Activated T-helper 17 cell treated with anti-CD3 and anti-CD28 coated beads, Interleukin-2, amount 50 U/mL, for 72 hours (primary cell): ENCODE measurements at regions not wholly inside any gene's neighbourhood (a gene's known extent, or its start where the extent isn't known, plus 50 kb on each side); places are given as distances from the start of the nearest gene placed in this dataset.
"Not testable (repeated sequence)": the region's sequence is repeated elsewhere in the genome, so short reads cannot be mapped to it uniquely, and the experiment has no call there.

Experiments used
- ATAC-seq: fragments of 150-1000 bp; cut with Tn5 transposase; replicated peaks from 2 replicates; pipeline ENCODE4 v1.10.0; 2021; ENCODE audit warnings: mild to moderate bottlenecking, moderate library complexity
- H3K27ac Mint-ChIP-seq: one replicate; pipeline ENCODE4 v1.8.0; 2022; ENCODE audit warnings: mixed read lengths
- H3K27me3 Mint-ChIP-seq: one replicate; pipeline ENCODE4 v1.8.0; 2022; ENCODE audit warnings: mixed read lengths
- H3K36me3 Mint-ChIP-seq: one replicate; pipeline ENCODE4 v1.8.0; 2022; ENCODE audit warnings: low read depth, mild to moderate bottlenecking, mixed read lengths
- H3K4me1 Mint-ChIP-seq: one replicate; pipeline ENCODE4 v1.8.0; 2022; ENCODE audit warnings: mixed read lengths
- H3K4me3 Mint-ChIP-seq: one replicate; pipeline ENCODE4 v1.8.0; 2022; ENCODE audit warnings: mild to moderate bottlenecking, mixed read lengths
- H3K9me3 Mint-ChIP-seq: one replicate; pipeline ENCODE4 v1.8.0; 2022; ENCODE audit warnings: mixed read lengths

DNA sequence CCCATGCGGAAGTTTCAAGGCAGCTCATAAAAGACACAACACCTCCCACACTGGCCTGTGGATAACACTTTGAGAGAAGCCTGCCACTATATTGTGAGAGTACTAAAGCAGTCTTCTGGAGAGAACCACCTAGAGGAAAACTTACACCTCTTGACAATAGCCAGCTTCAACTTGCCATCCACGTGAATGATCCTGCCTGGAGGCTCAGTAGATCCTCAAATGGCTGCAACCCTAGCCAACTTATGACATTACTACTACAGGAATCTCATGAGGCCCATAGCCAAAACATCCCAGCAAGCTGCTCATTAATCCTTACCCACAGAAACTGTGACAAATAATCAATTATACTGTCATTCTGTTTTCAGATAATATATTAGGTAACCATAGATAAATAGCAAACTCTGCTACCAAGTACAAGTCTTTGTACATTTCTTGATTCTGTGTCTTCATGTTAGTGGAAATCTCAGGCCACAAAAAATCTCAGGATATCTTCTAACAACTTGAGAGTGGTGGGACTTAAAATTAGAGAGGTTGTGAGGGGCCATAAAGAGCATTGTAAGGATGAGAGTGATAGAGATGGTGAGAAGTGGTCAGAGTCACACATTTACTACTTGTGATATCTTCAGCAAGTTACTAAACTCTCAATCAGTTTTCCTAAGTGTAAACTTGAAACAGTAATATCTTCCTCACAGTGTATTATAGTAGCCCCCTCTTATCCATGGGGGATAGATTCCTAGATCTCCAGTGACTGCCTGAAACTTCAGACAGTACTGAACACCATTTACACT, 368.0 kb downstream of the C12orf50 start:
- H3K36me3 Mint-ChIP-seq = no peaks in the 10 kb centered on the region
- H3K27ac Mint-ChIP-seq = no peak overlapping the region
- H3K4me3 Mint-ChIP-seq = peak overlapping the region; percentile 46
- no peaks in the 10 kb centered on the region for H3K9me3 Mint-ChIP-seq
- H3K27me3 Mint-ChIP-seq = no peaks in the 10 kb centered on the region
- ATAC-seq = no peak
- no peaks in the 10 kb centered on the region for H3K4me1 Mint-ChIP-seq

- no peak for ATAC-seq
- no peaks in the 10 kb centered on the region for H3K4me1 Mint-ChIP-seq
- H3K4me3 Mint-ChIP-seq = no peak overlapping the region
- H3K9me3 Mint-ChIP-seq = no peaks in the 10 kb centered on the region
- no peak overlapping the region for H3K27ac Mint-ChIP-seq
- H3K36me3 Mint-ChIP-seq = no peaks in the 10 kb centered on the region
- H3K27me3 Mint-ChIP-seq = no peaks in the 10 kb centered on the region
These were observed 368.9 kb downstream of the C12orf50 start for GRCh38 chr12:87660291-87660690.

DNA sequence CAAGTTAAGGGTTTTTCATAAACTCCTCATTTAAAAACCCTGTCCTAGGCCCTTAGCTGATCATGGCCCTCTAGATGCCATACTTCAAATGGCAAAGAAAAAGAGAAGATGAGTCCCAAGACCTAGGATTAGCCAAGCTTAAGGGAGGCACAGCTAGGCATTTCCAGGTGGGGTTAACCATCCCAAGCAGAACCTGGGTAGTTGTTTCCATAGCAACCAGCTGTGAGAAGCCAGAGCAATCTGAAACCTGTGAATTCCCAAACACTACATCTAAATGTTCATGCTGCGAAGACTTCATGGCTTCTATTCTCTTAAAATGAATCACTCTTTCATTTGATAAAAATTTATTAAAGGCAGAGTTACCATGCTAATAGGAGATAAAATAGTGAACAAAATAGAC, 372.9 kb downstream of the C12orf50 start:
- H3K27me3 Mint-ChIP-seq = no peaks in the 10 kb centered on the region
- no peak overlapping the region for H3K4me3 Mint-ChIP-seq
- ATAC-seq = no peak
- no peaks in the 10 kb centered on the region for H3K36me3 Mint-ChIP-seq
- H3K27ac Mint-ChIP-seq = no peak overlapping the region
- no peaks in the 10 kb centered on the region for H3K9me3 Mint-ChIP-seq
- H3K4me1 Mint-ChIP-seq = no peaks in the 10 kb centered on the region

DNA sequence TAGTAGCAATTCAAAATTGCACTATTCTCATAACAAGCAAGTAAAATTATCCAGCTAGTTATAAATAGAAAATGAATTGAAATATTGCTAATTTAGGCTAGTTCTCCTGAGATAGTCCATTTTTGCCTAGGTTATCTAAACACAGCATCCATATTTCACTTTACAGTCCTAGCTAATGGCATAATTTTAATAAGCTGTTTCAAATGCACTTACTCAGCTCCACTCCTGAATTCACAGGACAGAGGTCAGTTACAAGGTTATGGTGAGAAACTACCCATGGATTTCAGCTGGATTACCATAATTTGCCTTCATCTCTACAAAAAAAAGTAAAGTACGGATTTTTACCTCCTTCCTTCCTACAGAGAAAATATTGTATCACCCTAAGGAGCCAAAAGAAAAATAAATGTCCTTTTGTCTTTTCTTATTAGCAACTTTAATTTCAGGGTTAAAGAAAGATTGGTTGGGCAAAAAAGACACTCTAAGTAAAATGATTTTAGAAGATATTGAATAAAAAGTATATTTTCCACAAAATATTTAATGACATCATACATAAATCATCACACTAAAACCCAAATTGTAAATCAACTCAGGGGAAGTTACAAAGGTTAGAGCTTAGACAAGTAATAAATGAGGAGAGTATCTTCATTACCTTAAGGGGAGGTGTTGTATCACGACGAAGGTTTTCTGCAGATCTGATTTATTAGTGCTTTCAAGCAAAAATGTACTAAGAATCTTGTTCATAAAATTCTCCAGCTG, 377.4 kb downstream of the C12orf50 start:
- H3K27me3 Mint-ChIP-seq = no peaks in the 10 kb centered on the region
- H3K4me3 Mint-ChIP-seq = no peak overlapping the region
- H3K9me3 Mint-ChIP-seq = no peaks in the 10 kb centered on the region

DNA sequence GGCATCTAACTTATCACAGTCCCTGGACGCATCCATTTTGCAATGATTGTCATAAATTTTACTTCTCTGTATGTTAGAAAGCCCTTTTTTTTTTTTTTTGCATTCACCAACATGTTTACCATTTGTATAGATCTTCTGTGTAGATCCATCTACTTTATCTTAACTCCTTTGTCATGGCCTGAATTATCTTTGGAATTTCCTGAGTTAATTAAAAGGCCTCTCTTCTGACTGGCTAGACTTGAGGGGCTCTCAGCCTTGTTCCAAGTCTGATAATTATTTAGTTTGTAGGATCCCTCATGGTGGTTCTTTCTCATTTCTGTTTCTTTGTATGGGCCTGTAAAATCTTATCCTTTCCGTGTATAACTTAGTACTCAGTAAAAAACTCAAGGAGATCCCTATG, 387.0 kb downstream of the C12orf50 start:
- Mint-ChIP-seq H3K4me1 (no peaks in the 10 kb centered on the region), H3K9me3 (peaks cover 4% of the 10 kb centered on the region), H3K36me3 (no peaks in the 10 kb centered on the region), H3K27ac (no peak overlapping the region), H3K27me3 (no peaks in the 10 kb centered on the region), H3K4me3 (no peak overlapping the region)
- ATAC-seq = no peak

More for the DNA sequence above, 377.4 kb downstream of the C12orf50 start:
- no peaks in the 10 kb centered on the region for H3K4me1 Mint-ChIP-seq
- no peak for ATAC-seq
- H3K27ac Mint-ChIP-seq = no peak overlapping the region
- no peaks in the 10 kb centered on the region for H3K36me3 Mint-ChIP-seq

GRCh38 chr12:87618199-87618598, 411.0 kb downstream of the C12orf50 start:
- Mint-ChIP-seq H3K27me3 (no peaks in the 10 kb centered on the region), H3K36me3 (no peaks in the 10 kb centered on the region), H3K4me3 (no peak overlapping the region), H3K9me3 (peaks cover 4% of the 10 kb centered on the region), H3K4me1 (no peaks in the 10 kb centered on the region), H3K27ac (no peak overlapping the region)
- ATAC-seq = no peak

DNA sequence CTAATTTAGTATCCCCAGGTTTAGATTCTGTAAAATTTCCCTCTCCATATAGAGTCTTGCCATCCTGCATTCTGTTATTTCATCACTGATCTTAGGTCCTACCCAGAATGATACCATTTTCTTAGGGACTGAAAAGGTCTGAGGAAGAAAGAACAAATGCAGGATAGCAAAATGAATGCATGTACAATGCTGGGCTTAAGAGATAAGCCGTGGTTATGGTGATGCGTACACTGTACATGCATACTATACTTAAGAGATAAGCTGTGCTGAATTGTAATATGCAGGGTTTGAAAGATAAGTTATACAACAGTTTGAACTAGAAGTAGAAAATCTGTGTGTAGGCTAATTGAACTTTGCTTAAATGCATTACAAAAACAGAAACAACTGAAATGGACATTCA, 416.2 kb downstream of the C12orf50 start:
- Mint-ChIP-seq H3K9me3 (peaks cover 5% of the 10 kb centered on the region), H3K27me3 (no peaks in the 10 kb centered on the region), H3K4me1 (no peaks in the 10 kb centered on the region), H3K36me3 (no peaks in the 10 kb centered on the region), H3K4me3 (no peak overlapping the region), H3K27ac (no peak overlapping the region)
- ATAC-seq = no peak

DNA sequence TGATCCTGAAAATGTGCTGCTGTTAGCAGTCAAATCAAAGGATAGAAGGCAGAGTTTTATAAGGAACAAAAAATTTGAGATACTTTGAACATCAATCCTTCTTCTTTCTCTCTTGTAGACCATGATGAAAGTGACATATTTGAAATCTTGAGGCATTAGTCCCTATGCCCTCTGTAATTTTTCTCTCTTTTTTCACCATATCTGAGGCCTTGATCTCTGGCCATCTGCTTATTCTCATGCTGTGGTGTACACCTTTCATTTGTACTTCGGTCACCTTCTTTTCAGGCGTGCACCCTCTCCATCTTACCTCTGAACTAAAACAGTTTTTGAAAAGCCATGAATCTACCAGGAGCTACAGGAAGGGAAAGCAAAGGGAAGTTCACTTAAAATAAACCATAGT, 420.9 kb downstream of the C12orf50 start:
- no peaks in the 10 kb centered on the region for H3K4me1 Mint-ChIP-seq
- no peaks in the 10 kb centered on the region for H3K27me3 Mint-ChIP-seq
- no peak overlapping the region for H3K4me3 Mint-ChIP-seq
- H3K36me3 Mint-ChIP-seq = no peaks in the 10 kb centered on the region
- H3K9me3 Mint-ChIP-seq = peaks cover 8% of the 10 kb centered on the region
- ATAC-seq = no peak
- no peak overlapping the region for H3K27ac Mint-ChIP-seq

- H3K9me3 Mint-ChIP-seq = peaks cover 3% of the 10 kb centered on the region
- ATAC-seq = no peak
These were observed 425.5 kb downstream of the C12orf50 start for GRCh38 chr12:87603727-87604126.

DNA sequence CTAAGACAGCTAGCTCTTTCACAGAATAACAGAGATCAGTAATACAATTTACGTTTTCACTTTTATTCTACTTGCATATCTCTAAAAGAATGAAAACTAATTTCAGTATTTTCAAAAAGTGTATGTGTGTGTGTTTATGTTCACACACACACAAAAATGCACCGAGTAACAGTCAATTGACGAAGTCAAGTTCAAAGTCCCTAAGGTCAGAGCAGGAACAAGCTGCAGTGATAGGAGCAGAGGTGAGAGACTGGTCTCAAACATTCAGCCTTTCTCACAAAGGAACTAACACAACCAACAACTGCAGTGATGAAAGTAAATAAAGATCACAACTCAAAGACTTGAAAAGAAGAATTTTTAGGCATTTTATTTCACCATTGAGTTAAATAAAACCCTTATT, 429.7 kb downstream of the C12orf50 start:
- no peak overlapping the region for H3K27ac Mint-ChIP-seq
- ATAC-seq = no peak
- no peaks in the 10 kb centered on the region for H3K27me3 Mint-ChIP-seq
- peaks cover 1% of the 10 kb centered on the region for H3K9me3 Mint-ChIP-seq
- no peaks in the 10 kb centered on the region for H3K36me3 Mint-ChIP-seq
- H3K4me3 Mint-ChIP-seq = no peak overlapping the region
- H3K4me1 Mint-ChIP-seq = no peaks in the 10 kb centered on the region

More at GRCh38 chr12:87603727-87604126, 425.5 kb downstream of the C12orf50 start:
- Mint-ChIP-seq H3K27ac (no peak overlapping the region), H3K4me1 (no peaks in the 10 kb centered on the region), H3K27me3 (no peaks in the 10 kb centered on the region), H3K4me3 (no peak overlapping the region), H3K36me3 (no peaks in the 10 kb centered on the region)

GRCh38 chr12:87597114-87597513, 432.1 kb downstream of the C12orf50 start:
- Mint-ChIP-seq H3K9me3 (no peaks in the 10 kb centered on the region), H3K4me3 (no peak overlapping the region), H3K36me3 (no peaks in the 10 kb centered on the region), H3K27ac (no peak overlapping the region), H3K27me3 (no peaks in the 10 kb centered on the region), H3K4me1 (no peaks in the 10 kb centered on the region)
- no peak for ATAC-seq

- Mint-ChIP-seq H3K36me3 (no peaks in the 10 kb centered on the region), H3K4me3 (no peak overlapping the region), H3K9me3 (no peaks in the 10 kb centered on the region), H3K27ac (no peak overlapping the region), H3K4me1 (no peaks in the 10 kb centered on the region), H3K27me3 (no peaks in the 10 kb centered on the region)
- ATAC-seq = no peak
These were observed 432.6 kb downstream of the C12orf50 start for GRCh38 chr12:87596636-87597035.

- Mint-ChIP-seq H3K4me3 (no peak overlapping the region), H3K9me3 (peaks cover 3% of the 10 kb centered on the region), H3K36me3 (no peaks in the 10 kb centered on the region), H3K27ac (no peak overlapping the region), H3K4me1 (no peaks in the 10 kb centered on the region), H3K27me3 (no peaks in the 10 kb centered on the region)
- no peak for ATAC-seq
These were observed 433.1 kb downstream of the C12orf50 start for GRCh38 chr12:87596134-87596533.

DNA sequence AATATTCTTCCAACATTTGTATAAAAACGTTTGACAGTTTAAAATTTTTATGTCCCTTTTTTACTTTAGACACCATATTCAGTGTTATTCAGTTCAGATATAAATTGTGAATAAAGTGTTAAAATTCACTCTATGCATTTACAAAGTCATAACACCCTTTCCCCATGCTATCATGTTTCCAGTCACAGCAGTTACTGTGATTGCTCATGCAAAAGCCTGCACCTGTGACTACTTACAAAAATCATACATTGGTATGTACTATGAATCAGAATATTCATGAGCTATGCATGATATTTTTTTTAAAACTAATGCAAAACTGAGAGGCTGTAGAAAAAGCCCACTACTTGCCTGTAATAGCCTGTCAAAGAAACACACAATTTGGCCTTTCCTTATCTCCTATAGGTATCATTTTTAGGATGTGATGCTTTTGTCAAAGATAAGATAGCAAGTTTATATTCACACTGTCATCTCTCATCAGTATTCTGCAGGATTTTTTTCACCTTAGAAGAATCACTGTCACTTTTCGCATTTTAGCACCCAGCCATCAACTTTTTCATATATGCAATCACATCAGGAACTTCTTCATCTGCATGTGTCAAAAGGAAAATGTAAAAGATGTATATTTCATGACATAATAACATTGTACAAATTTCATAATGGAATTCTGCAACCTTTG, 443.2 kb downstream of the C12orf50 start:
- no peak overlapping the region for H3K27ac Mint-ChIP-seq
- no peak overlapping the region for H3K4me3 Mint-ChIP-seq
- H3K9me3 Mint-ChIP-seq = peaks cover 3% of the 10 kb centered on the region
- ATAC-seq = no peak
- H3K36me3 Mint-ChIP-seq = no peaks in the 10 kb centered on the region
- no peaks in the 10 kb centered on the region for H3K27me3 Mint-ChIP-seq
- H3K4me1 Mint-ChIP-seq = no peaks in the 10 kb centered on the region

DNA sequence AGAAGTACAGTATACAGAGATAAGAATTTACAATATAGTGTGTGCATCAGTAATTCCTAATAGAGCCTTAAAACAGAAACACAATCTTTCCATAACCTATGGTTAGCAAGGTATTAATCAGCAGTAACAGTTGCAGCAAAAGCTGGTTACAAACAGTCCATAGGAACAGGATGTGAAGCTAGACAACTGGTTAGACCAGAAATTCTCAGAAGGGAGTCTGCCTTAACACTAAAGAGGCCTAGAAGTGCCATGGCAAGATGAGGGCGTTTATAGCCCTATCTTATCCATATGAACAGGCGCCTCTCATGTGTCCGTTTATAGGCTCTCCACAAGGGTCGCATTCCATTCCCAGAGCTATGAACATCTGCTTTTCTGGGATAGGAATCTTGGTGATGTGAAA, 450.1 kb downstream of the C12orf50 start:
- not testable (repeated sequence) for H3K4me1 Mint-ChIP-seq, H3K27me3 Mint-ChIP-seq, H3K4me3 Mint-ChIP-seq, H3K36me3 Mint-ChIP-seq, H3K27ac Mint-ChIP-seq, ATAC-seq
- peaks cover 10% of the 10 kb centered on the region for H3K9me3 Mint-ChIP-seq
